Panc1 (cell line): ENCODE measurements at regions not wholly inside any gene's neighbourhood (a gene's known extent, or its start where the extent isn't known, plus 50 kb on each side); places are given as distances from the start of the nearest gene placed in this dataset.

Experiments
- ATAC-seq: fragments of 200-7000 bp; cut with Tn5 transposase; 2 replicates; pipeline ENCODE4 v1.9.1; 2020; ENCODE audit warnings: mild to moderate bottlenecking, moderate library complexity
- BruUV-seq: library from RNA; stranded (reverse); fragments of 400-500 nt; replicated peaks from 2 replicates; lab custom pipeline; 2021; lab: Mats Ljungman, UMichigan
- CTCF ChIA-PET: fragments of 300-600 bp; sonication (Branson Sonifier 250); formaldehyde crosslinking; loops from one replicate; lab custom pipeline; 2022; ENCODE audit warnings: antibody characterized with exemption; lab: Charles Lee
- POLR2A ChIA-PET: fragments of 300-600 bp; sonication (Branson Sonifier 250); formaldehyde crosslinking; loops from one replicate; lab custom pipeline; 2022; ENCODE audit warnings: antibody characterized with exemption; lab: Charles Lee
- DNase-seq: peaks from one replicate; pipeline ENCODE4 v3.0.0-alpha.2; 2010; ENCODE audit warnings: low read depth, low spot score
- H3K27ac ChIP-seq: 2 replicates; pipeline ENCODE4 v1.5.1; 2011; ENCODE audit warnings: mild to moderate bottlenecking, low read length, inconsistent platforms
- H3K27me3 ChIP-seq: fragments of 200-500 bp; sonication (Bioruptor generic); 2 replicates; pipeline ENCODE4 v1.6.0; 2014; ENCODE audit warnings: low read length, inconsistent platforms; ENCODE audit not compliant: control insufficient read depth, insufficient read depth
- H3K36me3 ChIP-seq: fragments of 200-500 bp; sonication (Bioruptor generic); 2 replicates; pipeline ENCODE4 v1.5.1; 2014; ENCODE audit warnings: inconsistent platforms, mild to moderate bottlenecking, low read length, moderate library complexity; ENCODE audit not compliant: control insufficient read depth, insufficient read depth
- H3K4me1 ChIP-seq: 2 replicates; pipeline ENCODE4 v1.5.1; 2011; ENCODE audit warnings: inconsistent platforms, mild to moderate bottlenecking, low read length, moderate library complexity; ENCODE audit not compliant: control insufficient read depth, insufficient read depth
- H3K4me3 ChIP-seq, 2 experiments: 2 replicates each; pipeline ENCODE4 v1.5.1; 2011 to 2012; ENCODE audit warnings: low read depth in 2 of 2, low read length in 2 of 2, mild to moderate bottlenecking in 2 of 2, inconsistent platforms in 1 of 2, moderate library complexity in 1 of 2
- H3K9me3 ChIP-seq: fragments of 200-500 bp; sonication (Bioruptor generic); 2 replicates; pipeline ENCODE4 v1.5.1; 2014; ENCODE audit warnings: low read depth, mild to moderate bottlenecking, inconsistent platforms, low read length, moderate library complexity; ENCODE audit not compliant: control insufficient read depth, insufficient read depth
- POLR2AphosphoS5 ChIP-seq: IDR thresholded peaks from 2 replicates; pipeline ENCODE4 v1.6.1; 2012; ENCODE audit warnings: mild to moderate bottlenecking, low read depth, low read length, moderate library complexity
- SIN3A ChIP-seq: IDR thresholded peaks from 2 replicates; pipeline ENCODE4 v1.6.1; 2012; ENCODE audit warnings: low read depth, mild to moderate bottlenecking, low read length, moderate library complexity, borderline replicate concordance; ENCODE audit not compliant: insufficient read depth
- TCF7L2 ChIP-seq: IDR thresholded peaks from 2 replicates; pipeline ENCODE4 v1.6.1; 2011; ENCODE audit warnings: mild to moderate bottlenecking, low read depth, low read length, inconsistent platforms
- in situ Hi-C: cut with HindIII; loops from 2 replicates; pipeline ENCODE4 v1.10.0; 2016; ENCODE audit warnings: low sequenced_read_pairs, low pct_unique_long_range_greater_than_20kb
- intact Hi-C: fragments of 100-400 bp; cut with micrococcal nuclease; formaldehyde crosslinking; loops from one replicate; pipeline ENCODE4 v1.10.0; 2022; ENCODE audit not compliant: unreplicated experiment
- TF ChIP-seq, protein P1 (sequence below): fragments of 450-650 bp; IDR thresholded peaks from 2 replicates; pipeline ENCODE4 v1.5.1; 2017; ENCODE audit warnings: mild to moderate bottlenecking
- TF ChIP-seq, protein P2 (sequence below), 2 experiments: IDR thresholded peaks; 2 replicates each; pipeline ENCODE4 v1.6.1; 2011 to 2012; ENCODE audit warnings: low read depth in 2 of 2, control low read depth in 1 of 2, low read length in 1 of 2, mild to moderate bottlenecking in 1 of 2, moderate library complexity in 1 of 2; ENCODE audit not compliant: insufficient read depth in 1 of 2

DNA sequence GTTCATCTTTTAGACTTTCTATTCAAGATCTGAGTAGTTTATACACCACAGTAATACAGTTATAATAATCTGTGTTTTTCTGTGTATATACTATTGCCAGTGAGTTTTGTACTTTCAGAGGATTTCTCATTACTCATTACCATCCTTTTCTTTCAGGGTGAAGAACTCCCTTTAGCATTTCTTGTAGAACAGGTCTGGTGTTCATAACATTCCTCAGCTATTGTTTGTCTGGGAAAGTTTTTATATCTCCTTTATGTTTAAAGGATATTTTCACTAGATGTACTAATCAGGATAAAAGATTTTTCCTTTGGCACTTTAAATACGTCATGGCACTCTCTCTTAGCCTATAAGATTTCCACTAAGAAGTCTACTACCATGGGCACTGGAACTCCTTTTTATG is 705.5 kb downstream of the SLC4A3 start:
- intact Hi-C loops, result no loop called here
- H3K4me3 ChIP-seq, result no peak overlapping the region

DNA sequence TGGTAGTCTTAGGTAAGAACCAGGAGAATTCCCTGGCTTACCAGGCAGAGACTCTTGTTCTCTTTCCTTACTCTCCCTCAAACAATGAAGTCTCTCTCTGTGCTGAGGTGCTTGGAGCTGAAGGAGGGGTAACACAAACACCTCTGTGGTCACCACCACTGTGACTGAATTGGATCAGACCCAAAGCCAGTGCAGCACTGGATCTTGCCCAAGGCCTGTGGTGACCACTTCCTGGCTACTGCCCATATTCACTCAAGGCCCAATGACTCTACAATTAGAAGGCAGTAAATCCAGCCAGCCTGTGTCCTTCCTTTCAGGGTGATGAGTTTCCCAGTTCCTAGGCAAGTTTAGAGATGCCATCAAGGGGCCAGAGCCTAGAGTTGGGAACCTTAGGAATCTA is 706.8 kb downstream of the SLC4A3 start:
- H3K4me3 ChIP-seq, result no peak overlapping the region
- H3K27ac ChIP-seq, result no peak overlapping the region
- no peaks in the 10 kb centered on the region for H3K4me1 ChIP-seq
- H3K27me3 ChIP-seq, result no peaks in the 10 kb centered on the region
- intact Hi-C loops, result no loop called here
- DNase-seq (no peak), ATAC-seq (no peak)
- ChIA-PET POLR2A (no interaction called here), CTCF (no interaction called here)
- no peaks in the 10 kb centered on the region for H3K9me3 ChIP-seq
- no peak for TF ChIP-seq TCF7L2
- no peaks in the 10 kb centered on the region for H3K36me3 ChIP-seq
- in situ Hi-C loops, result no loop called here
- BruUV-seq, result no TSS peak

More for the DNA sequence above, 705.5 kb downstream of the SLC4A3 start:
- ATAC-seq, result no peak
- no TSS peak for BruUV-seq
- Histone ChIP-seq H3K9me3 (no peaks in the 10 kb centered on the region), H3K27me3 (no peaks in the 10 kb centered on the region), H3K27ac (no peak overlapping the region), H3K4me1 (no peaks in the 10 kb centered on the region), H3K36me3 (no peaks in the 10 kb centered on the region)
- no peak for DNase-seq
- ChIA-PET CTCF (no interaction called here), POLR2A (no interaction called here)
- in situ Hi-C loops, result no loop called here
- TF ChIP-seq POLR2AphosphoS5 (no peak), SIN3A (no peak), TCF7L2 (no peak)
- TF ChIP-seq, protein P1, sequence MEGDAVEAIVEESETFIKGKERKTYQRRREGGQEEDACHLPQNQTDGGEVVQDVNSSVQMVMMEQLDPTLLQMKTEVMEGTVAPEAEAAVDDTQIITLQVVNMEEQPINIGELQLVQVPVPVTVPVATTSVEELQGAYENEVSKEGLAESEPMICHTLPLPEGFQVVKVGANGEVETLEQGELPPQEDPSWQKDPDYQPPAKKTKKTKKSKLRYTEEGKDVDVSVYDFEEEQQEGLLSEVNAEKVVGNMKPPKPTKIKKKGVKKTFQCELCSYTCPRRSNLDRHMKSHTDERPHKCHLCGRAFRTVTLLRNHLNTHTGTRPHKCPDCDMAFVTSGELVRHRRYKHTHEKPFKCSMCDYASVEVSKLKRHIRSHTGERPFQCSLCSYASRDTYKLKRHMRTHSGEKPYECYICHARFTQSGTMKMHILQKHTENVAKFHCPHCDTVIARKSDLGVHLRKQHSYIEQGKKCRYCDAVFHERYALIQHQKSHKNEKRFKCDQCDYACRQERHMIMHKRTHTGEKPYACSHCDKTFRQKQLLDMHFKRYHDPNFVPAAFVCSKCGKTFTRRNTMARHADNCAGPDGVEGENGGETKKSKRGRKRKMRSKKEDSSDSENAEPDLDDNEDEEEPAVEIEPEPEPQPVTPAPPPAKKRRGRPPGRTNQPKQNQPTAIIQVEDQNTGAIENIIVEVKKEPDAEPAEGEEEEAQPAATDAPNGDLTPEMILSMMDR, result no peak
- TF ChIP-seq, protein P2, sequence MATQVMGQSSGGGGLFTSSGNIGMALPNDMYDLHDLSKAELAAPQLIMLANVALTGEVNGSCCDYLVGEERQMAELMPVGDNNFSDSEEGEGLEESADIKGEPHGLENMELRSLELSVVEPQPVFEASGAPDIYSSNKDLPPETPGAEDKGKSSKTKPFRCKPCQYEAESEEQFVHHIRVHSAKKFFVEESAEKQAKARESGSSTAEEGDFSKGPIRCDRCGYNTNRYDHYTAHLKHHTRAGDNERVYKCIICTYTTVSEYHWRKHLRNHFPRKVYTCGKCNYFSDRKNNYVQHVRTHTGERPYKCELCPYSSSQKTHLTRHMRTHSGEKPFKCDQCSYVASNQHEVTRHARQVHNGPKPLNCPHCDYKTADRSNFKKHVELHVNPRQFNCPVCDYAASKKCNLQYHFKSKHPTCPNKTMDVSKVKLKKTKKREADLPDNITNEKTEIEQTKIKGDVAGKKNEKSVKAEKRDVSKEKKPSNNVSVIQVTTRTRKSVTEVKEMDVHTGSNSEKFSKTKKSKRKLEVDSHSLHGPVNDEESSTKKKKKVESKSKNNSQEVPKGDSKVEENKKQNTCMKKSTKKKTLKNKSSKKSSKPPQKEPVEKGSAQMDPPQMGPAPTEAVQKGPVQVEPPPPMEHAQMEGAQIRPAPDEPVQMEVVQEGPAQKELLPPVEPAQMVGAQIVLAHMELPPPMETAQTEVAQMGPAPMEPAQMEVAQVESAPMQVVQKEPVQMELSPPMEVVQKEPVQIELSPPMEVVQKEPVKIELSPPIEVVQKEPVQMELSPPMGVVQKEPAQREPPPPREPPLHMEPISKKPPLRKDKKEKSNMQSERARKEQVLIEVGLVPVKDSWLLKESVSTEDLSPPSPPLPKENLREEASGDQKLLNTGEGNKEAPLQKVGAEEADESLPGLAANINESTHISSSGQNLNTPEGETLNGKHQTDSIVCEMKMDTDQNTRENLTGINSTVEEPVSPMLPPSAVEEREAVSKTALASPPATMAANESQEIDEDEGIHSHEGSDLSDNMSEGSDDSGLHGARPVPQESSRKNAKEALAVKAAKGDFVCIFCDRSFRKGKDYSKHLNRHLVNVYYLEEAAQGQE (IDR thresholded peaks at IDR 0.05; ENCODE audit: insufficient read depth in 1 of 2, low read depth in 2 of 2, low read length in 1 of 2), result no peak

DNA sequence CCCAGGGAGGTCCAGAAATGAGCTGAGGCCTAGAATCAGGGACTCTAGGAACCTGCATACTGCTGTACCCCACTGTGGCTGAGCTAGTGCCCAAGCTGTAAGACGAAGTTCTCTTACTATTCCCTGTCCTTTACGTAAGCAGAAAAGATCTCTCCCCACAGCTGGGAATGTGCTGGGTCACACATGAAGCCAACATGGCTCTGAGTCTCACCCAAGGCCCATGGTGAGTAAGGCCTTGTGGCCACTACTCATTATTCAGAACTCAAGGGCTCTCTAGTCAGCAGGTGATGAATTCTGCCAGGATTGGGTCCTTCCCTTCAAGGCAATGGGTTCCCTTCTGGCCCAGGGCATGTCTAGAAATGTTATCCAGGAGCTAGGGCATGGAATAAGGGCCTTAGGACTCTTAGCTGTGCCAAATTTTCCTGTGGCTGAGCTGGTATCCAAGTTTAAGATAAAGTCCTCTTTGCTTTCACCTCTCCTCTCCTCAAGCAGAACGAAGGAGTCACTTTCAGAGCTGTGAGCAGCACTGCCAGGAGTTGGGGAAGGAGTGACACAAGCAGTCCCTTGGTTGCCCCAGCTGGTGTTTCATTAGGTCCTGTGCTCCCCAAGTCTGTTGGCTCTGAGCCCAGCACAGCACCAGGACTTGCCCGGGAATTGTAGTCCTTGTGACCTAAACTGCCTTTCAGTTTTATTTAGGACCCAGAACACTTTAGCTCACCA is 707.6 kb downstream of the SLC4A3 start:
- intact Hi-C loops, result no loop called here

More for the DNA sequence above, 707.6 kb downstream of the SLC4A3 start:
- ChIA-PET CTCF (no interaction called here), POLR2A (no interaction called here)
- DNase-seq, result no peak
- Histone ChIP-seq H3K9me3 (no peaks in the 10 kb centered on the region), H3K27me3 (no peaks in the 10 kb centered on the region), H3K4me1 (no peaks in the 10 kb centered on the region), H3K27ac (no peak overlapping the region), H3K36me3 (no peaks in the 10 kb centered on the region), H3K4me3 (no peak overlapping the region)
- BruUV-seq, result no TSS peak
- in situ Hi-C loops, result no loop called here
- TF ChIP-seq, protein P1, result no peak
- TF ChIP-seq TCF7L2, result no peak
- no peak for TF ChIP-seq SIN3A
- TF ChIP-seq, protein P2 (IDR thresholded peaks at IDR 0.05; ENCODE audit: insufficient read depth in 1 of 2, low read depth in 2 of 2, low read length in 1 of 2), result no peak
- TF ChIP-seq POLR2AphosphoS5, result no peak
- no peak for ATAC-seq
